ENCODE measurements at regions not wholly inside any gene's neighbourhood (a gene's known extent, or its start where the extent isn't known, plus 50 kb on each side); places are given as distances from the start of the nearest gene placed in this dataset.

DNA sequence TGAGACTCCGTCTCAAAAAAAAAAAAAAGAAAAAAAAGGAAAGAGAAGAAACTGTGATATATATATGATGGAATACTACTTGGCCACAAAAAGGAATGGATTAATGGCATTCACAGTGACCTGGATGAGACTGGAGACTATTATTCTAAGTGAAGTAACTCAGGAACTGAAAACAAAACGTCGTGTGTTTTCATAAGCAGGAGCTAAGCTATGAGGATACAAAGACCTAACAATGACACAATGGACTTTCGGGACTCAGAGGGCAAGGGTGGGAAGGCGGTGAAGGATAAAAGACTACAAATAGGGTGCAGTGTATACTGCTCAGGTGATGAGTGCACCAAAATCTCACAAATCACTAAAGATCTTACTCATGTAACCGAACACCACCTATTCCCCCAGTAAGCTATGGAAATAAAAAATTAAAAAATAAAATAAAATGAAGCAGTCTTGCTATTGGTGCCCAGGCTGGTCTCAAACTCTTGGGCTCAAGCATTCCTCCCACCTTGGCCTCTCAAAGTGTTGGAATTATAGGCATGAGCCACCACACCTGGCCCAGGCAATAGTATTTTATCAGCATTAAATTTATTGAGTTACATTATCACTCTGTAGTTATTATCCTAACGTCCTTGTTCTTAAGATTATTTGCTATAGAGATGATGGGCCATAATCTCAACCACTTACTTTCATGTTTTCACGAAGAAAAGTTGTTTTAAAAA, 71.5 kb upstream of the GPBP1 start:
- H3K36me3 ChIP-seq (replicated peaks in 1 of 2; ENCODE audit: control insufficient read depth in 1 of 2, insufficient read depth in 2 of 2, low read length in 2 of 2): no peaks in the 10 kb centered on the region
- Mint-ChIP-seq H3K27me3 (ENCODE audit: low read depth in 3 of 3) (peaks cover 0 to 4% (median 2%) of the 10 kb centered on the region in 3 donors), H3K4me3 (no peak overlapping the region), H3K36me3 (no peaks in the 10 kb centered on the region), H3K27ac (no peak overlapping the region), H3K4me1 (no peaks in the 10 kb centered on the region), H3K9me3 (peaks cover 14 to 27% (median 23%) of the 10 kb centered on the region in 7 donors)
- TF ChIP-seq, protein P1, sequence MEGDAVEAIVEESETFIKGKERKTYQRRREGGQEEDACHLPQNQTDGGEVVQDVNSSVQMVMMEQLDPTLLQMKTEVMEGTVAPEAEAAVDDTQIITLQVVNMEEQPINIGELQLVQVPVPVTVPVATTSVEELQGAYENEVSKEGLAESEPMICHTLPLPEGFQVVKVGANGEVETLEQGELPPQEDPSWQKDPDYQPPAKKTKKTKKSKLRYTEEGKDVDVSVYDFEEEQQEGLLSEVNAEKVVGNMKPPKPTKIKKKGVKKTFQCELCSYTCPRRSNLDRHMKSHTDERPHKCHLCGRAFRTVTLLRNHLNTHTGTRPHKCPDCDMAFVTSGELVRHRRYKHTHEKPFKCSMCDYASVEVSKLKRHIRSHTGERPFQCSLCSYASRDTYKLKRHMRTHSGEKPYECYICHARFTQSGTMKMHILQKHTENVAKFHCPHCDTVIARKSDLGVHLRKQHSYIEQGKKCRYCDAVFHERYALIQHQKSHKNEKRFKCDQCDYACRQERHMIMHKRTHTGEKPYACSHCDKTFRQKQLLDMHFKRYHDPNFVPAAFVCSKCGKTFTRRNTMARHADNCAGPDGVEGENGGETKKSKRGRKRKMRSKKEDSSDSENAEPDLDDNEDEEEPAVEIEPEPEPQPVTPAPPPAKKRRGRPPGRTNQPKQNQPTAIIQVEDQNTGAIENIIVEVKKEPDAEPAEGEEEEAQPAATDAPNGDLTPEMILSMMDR (IDR thresholded peaks at IDR 0.05): no peak
- no peak overlapping the region for H3K27ac ChIP-seq (ENCODE audit: low read depth in 1 of 2, low read length in 2 of 2)
- H3K4me1 ChIP-seq (ENCODE audit: control insufficient read depth in 1 of 2, insufficient read depth in 2 of 2, low read length in 2 of 2): no peaks in the 10 kb centered on the region
- no peaks in the 10 kb centered on the region for H3K27me3 ChIP-seq (ENCODE audit: control insufficient read depth in 2 of 2, insufficient read depth in 2 of 2, low read length in 2 of 2)
- no peak overlapping the region for H3K9ac ChIP-seq (ENCODE audit: insufficient read depth, low read length, poor library complexity, severe bottlenecking)
- H4K20me1 ChIP-seq (ENCODE audit: insufficient read depth, low read length): no peaks in the 10 kb centered on the region
- 82% methylated on average over 2 of the region's 8 CpGs for WGBS (ENCODE audit: insufficient coverage)
- peaks cover 9 to 11% of the 10 kb centered on the region in 2 donors for H3K9me3 ChIP-seq (replicated peaks in 1 of 2; ENCODE audit: control insufficient read depth in 1 of 2, insufficient read depth in 1 of 2, low read length in 2 of 2)
- no peak overlapping the region for H2AFZ ChIP-seq (ENCODE audit: insufficient read depth, low read depth, low read length, poor library complexity, severe bottlenecking)
- intact Hi-C loops (cut with micrococcal nuclease): no loop called here
- no peaks in the 10 kb centered on the region for H3K79me2 ChIP-seq (ENCODE audit: insufficient read depth, low read length)
- no peak overlapping the region for H3K4me2 ChIP-seq (replicated peaks; ENCODE audit: extremely low read depth, low read length, poor library complexity, severe bottlenecking)
- no peak overlapping the region for H3K4me3 ChIP-seq (replicated peaks in 1 of 3; ENCODE audit: low read depth in 2 of 3, low read length in 3 of 3)
- DNase-seq: no peak

GRCh38 chr5:57102905-57103255, 71.0 kb upstream of the GPBP1 start:
- TF ChIP-seq, protein P1 (IDR thresholded peaks at IDR 0.05): no peak
- no peaks in the 10 kb centered on the region for H4K20me1 ChIP-seq (ENCODE audit: insufficient read depth, low read length)
- no peak overlapping the region for H3K9ac ChIP-seq (ENCODE audit: insufficient read depth, low read length, poor library complexity, severe bottlenecking)
- Mint-ChIP-seq H3K27ac (no peak overlapping the region), H3K4me1 (no peaks in the 10 kb centered on the region), H3K4me3 (no peak overlapping the region), H3K9me3 (peaks cover 9 to 22% (median 17%) of the 10 kb centered on the region in 7 donors), H3K27me3 (ENCODE audit: low read depth in 3 of 3) (peaks cover 0 to 4% (median 2%) of the 10 kb centered on the region in 3 donors), H3K36me3 (no peaks in the 10 kb centered on the region)
- no peak overlapping the region for H2AFZ ChIP-seq (ENCODE audit: insufficient read depth, low read depth, low read length, poor library complexity, severe bottlenecking)
- intact Hi-C loops (cut with micrococcal nuclease): no loop called here
- no peaks in the 10 kb centered on the region for H3K4me1 ChIP-seq (ENCODE audit: control insufficient read depth in 1 of 2, insufficient read depth in 2 of 2, low read length in 2 of 2)
- no peak for DNase-seq
- no peak overlapping the region for H3K4me2 ChIP-seq (replicated peaks; ENCODE audit: extremely low read depth, low read length, poor library complexity, severe bottlenecking)
- H3K9me3 ChIP-seq (replicated peaks in 1 of 2; ENCODE audit: control insufficient read depth in 1 of 2, insufficient read depth in 1 of 2, low read length in 2 of 2): peaks cover 4 to 6% of the 10 kb centered on the region in 2 donors
- H3K27ac ChIP-seq (ENCODE audit: low read depth in 1 of 2, low read length in 2 of 2): no peak overlapping the region
- H3K79me2 ChIP-seq (ENCODE audit: insufficient read depth, low read length): no peaks in the 10 kb centered on the region
- H3K4me3 ChIP-seq (replicated peaks in 1 of 3; ENCODE audit: low read depth in 2 of 3, low read length in 3 of 3): no peak overlapping the region
- no peaks in the 10 kb centered on the region for H3K27me3 ChIP-seq (ENCODE audit: control insufficient read depth in 2 of 2, insufficient read depth in 2 of 2, low read length in 2 of 2)
- no peaks in the 10 kb centered on the region for H3K36me3 ChIP-seq (replicated peaks in 1 of 2; ENCODE audit: control insufficient read depth in 1 of 2, insufficient read depth in 2 of 2, low read length in 2 of 2)

Measured in CD14-positive monocyte (primary cell).